HL-60 (cell line): ENCODE measurements at regions not wholly inside any gene's neighbourhood (a gene's known extent, or its start where the extent isn't known, plus 50 kb on each side); places are given as distances from the start of the nearest gene placed in this dataset.

ENCODE experiments used
- GABPA ChIP-seq: IDR thresholded peaks from 2 replicates; pipeline ENCODE4 v1.6.1; 2012; ENCODE audit warnings: low read depth
- TF ChIP-seq, protein P1 (sequence below): IDR thresholded peaks from one replicate; pipeline ENCODE4 v1.5.1; 2011; ENCODE audit warnings: low read length, control low read depth, inconsistent platforms; ENCODE audit not compliant: insufficient read depth

DNA sequence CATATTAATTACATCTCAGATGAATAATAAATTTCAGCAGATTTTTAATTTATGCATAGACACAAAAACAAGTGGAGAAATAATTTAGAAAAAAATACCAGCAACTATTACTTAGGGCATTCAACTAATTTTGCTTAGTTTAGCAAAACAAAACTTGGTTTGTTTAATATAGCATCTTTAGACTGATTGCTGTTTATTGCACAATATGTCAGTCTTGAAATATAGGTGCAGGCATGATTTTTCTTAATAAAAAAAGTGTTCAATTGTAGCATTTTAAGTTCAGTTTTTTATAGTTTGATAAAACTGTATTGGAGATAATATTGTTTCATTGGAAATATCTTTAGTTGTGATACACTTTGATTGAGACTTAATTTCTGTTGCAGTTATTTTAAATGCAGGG lies 161.2 kb upstream of the KCNH8 start:
- TF ChIP-seq, protein P1, sequence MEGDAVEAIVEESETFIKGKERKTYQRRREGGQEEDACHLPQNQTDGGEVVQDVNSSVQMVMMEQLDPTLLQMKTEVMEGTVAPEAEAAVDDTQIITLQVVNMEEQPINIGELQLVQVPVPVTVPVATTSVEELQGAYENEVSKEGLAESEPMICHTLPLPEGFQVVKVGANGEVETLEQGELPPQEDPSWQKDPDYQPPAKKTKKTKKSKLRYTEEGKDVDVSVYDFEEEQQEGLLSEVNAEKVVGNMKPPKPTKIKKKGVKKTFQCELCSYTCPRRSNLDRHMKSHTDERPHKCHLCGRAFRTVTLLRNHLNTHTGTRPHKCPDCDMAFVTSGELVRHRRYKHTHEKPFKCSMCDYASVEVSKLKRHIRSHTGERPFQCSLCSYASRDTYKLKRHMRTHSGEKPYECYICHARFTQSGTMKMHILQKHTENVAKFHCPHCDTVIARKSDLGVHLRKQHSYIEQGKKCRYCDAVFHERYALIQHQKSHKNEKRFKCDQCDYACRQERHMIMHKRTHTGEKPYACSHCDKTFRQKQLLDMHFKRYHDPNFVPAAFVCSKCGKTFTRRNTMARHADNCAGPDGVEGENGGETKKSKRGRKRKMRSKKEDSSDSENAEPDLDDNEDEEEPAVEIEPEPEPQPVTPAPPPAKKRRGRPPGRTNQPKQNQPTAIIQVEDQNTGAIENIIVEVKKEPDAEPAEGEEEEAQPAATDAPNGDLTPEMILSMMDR = no peak
- TF ChIP-seq GABPA = no peak
